GM23338 (cell line): ENCODE measurements at regions not wholly inside any gene's neighbourhood (a gene's known extent, or its start where the extent isn't known, plus 50 kb on each side); places are given as distances from the start of the nearest gene placed in this dataset.

Experiments
- ATAC-seq: fragments of 200-7000 bp; cut with Tn5 transposase; 3 replicates; pipeline ENCODE4 v1.9.1; 2020
- DNase-seq: peaks from one replicate; pipeline ENCODE4 v3.0.0-alpha.2; 2015; ENCODE audit warnings: low spot score
- H2AFZ ChIP-seq: fragments of 200-600 bp; sonication (generic); 2 replicates; pipeline ENCODE4 v1.8.0; 2016; ENCODE audit warnings: antibody characterized with exemption, mild to moderate bottlenecking, moderate library complexity
- H3F3A ChIP-seq: fragments of 200-600 bp; sonication (generic); replicated peaks from 2 replicates; pipeline ENCODE4 v1.8.0; 2017; ENCODE audit warnings: antibody characterized with exemption, mixed run types, low read depth
- H3K27ac ChIP-seq: fragments of 200-600 bp; sonication (generic); 2 replicates; pipeline ENCODE4 v1.6.1; 2016; ENCODE audit warnings: low read depth
- H3K27me3 ChIP-seq: fragments of 200-600 bp; sonication (generic); 2 replicates; pipeline ENCODE4 v1.8.0; 2016; ENCODE audit warnings: mild to moderate bottlenecking, mixed run types, moderate library complexity; ENCODE audit not compliant: insufficient read depth
- H3K36me3 ChIP-seq: fragments of 200-600 bp; sonication (generic); 2 replicates; pipeline ENCODE4 v1.8.0; 2016; ENCODE audit warnings: mild to moderate bottlenecking; ENCODE audit not compliant: insufficient read depth
- H3K4me1 ChIP-seq: fragments of 200-600 bp; sonication (generic); 2 replicates; pipeline ENCODE4 v1.8.0; 2016; ENCODE audit warnings: mild to moderate bottlenecking, moderate library complexity; ENCODE audit not compliant: insufficient read depth
- H3K4me2 ChIP-seq: fragments of 200-600 bp; sonication (generic); 2 replicates; pipeline ENCODE4 v1.7.1; 2017; ENCODE audit warnings: mixed run types
- H3K4me3 ChIP-seq: fragments of 200-600 bp; sonication (generic); 2 replicates; pipeline ENCODE4 v1.6.1; 2016; ENCODE audit warnings: mixed run types
- H3K79me2 ChIP-seq: fragments of 200-600 bp; sonication (generic); replicated peaks from 2 replicates; pipeline ENCODE4 v1.8.0; 2017; ENCODE audit warnings: mild to moderate bottlenecking; ENCODE audit not compliant: insufficient read depth
- H3K9me2 ChIP-seq: fragments of 200-600 bp; sonication (generic); 2 replicates; pipeline ENCODE4 v1.8.0; 2017; ENCODE audit not compliant: insufficient read depth
- H4K20me1 ChIP-seq: fragments of 200-600 bp; sonication (generic); replicated peaks from 2 replicates; pipeline ENCODE4 v1.8.0; 2017; ENCODE audit warnings: mild to moderate bottlenecking; ENCODE audit not compliant: insufficient read depth
- H3K27ac Mint-ChIP-seq: 2 replicates; pipeline ENCODE4 v1.8.0; 2020; ENCODE audit warnings: inconsistent platforms, mild to moderate bottlenecking, moderate library complexity, mixed read lengths
- H3K27me3 Mint-ChIP-seq: 3 replicates; pipeline ENCODE4 v1.8.0; 2022; ENCODE audit warnings: low read depth, mild to moderate bottlenecking, moderate library complexity, mixed read lengths, inconsistent platforms; ENCODE audit not compliant: insufficient read depth, poor library complexity
- H3K36me3 Mint-ChIP-seq: 3 replicates; pipeline ENCODE4 v1.8.0; 2021; ENCODE audit warnings: low read depth, mild to moderate bottlenecking, inconsistent platforms, moderate library complexity, mixed read lengths
- H3K4me1 Mint-ChIP-seq: 3 replicates; pipeline ENCODE4 v1.8.0; 2020; ENCODE audit warnings: mild to moderate bottlenecking, inconsistent platforms, mixed read lengths
- H3K4me3 Mint-ChIP-seq: 3 replicates; pipeline ENCODE4 v1.8.0; 2021; ENCODE audit warnings: moderate library complexity, mild to moderate bottlenecking, inconsistent platforms, mixed read lengths
- H3K9me3 Mint-ChIP-seq: 3 replicates; pipeline ENCODE4 v1.8.0; 2020; ENCODE audit warnings: moderate library complexity, mild to moderate bottlenecking, inconsistent platforms, mixed read lengths
- CREB1 ChIP-seq: fragments of 250-450 bp; sonication (Bioruptor Pico); IDR thresholded peaks from 2 replicates; pipeline ENCODE4 v1.5.0; 2020; ENCODE audit warnings: low read depth, mild to moderate bottlenecking, moderate library complexity
- EZH2 ChIP-seq: fragments of 200-600 bp; sonication (generic); IDR thresholded peaks from one replicate; pipeline ENCODE4 v1.8.0; 2017; ENCODE audit warnings: antibody characterized with exemption, mild to moderate bottlenecking, low read depth; ENCODE audit not compliant: unreplicated experiment
- EZH2phosphoT487 ChIP-seq: fragments of 200-600 bp; sonication (generic); IDR thresholded peaks from one replicate; pipeline ENCODE4 v1.8.1; 2018; ENCODE audit warnings: antibody characterized with exemption; ENCODE audit not compliant: unreplicated experiment
- JUNB ChIP-seq: IDR thresholded peaks from one replicate; pipeline ENCODE4 v1.6.1; 2016; ENCODE audit warnings: antibody characterized with exemption; ENCODE audit not compliant: unreplicated experiment
- NANOG ChIP-seq: IDR thresholded peaks from 2 replicates; pipeline ENCODE4 v1.6.1; 2016; ENCODE audit warnings: antibody characterized with exemption, borderline replicate concordance
- POLR2AphosphoS5 ChIP-seq: IDR thresholded peaks from 2 replicates; pipeline ENCODE4 v1.6.1; 2016; ENCODE audit warnings: antibody characterized with exemption, low read depth
- STAT1 ChIP-seq: IDR thresholded peaks from one replicate; pipeline ENCODE4 v1.6.1; 2016; ENCODE audit warnings: antibody characterized with exemption; ENCODE audit not compliant: unreplicated experiment
- ZNF114 ChIP-seq: fragments of 250-450 bp; sonication (Bioruptor Pico); IDR thresholded peaks from 2 replicates; pipeline ENCODE4 v1.5.0; 2020; ENCODE audit warnings: mild to moderate bottlenecking, moderate library complexity
- ZNF331 ChIP-seq: fragments of 250-450 bp; sonication (Bioruptor Pico); IDR thresholded peaks from 2 replicates; pipeline ENCODE4 v1.5.0; 2020; ENCODE audit warnings: low read depth, mild to moderate bottlenecking, moderate library complexity
- ZNF462 ChIP-seq: fragments of 250-450 bp; sonication (Bioruptor Pico); IDR thresholded peaks from 2 replicates; pipeline ENCODE4 v1.5.0; 2020; ENCODE audit warnings: mild to moderate bottlenecking, moderate library complexity
- TF ChIP-seq, protein P1 (sequence below), 2 experiments: fragments of 200-600 bp in 1 of 2; sonication (generic) in 1 of 2; conservative IDR thresholded peaks; 2 replicates each; pipeline versions ENCODE4 v1.5.1 to v1.6.1; 2016 to 2017; ENCODE audit warnings: antibody characterized with exemption in 2 of 2, low read depth in 2 of 2, mild to moderate bottlenecking in 2 of 2, moderate library complexity in 1 of 2
- TF ChIP-seq, protein P2 (sequence below): IDR thresholded peaks from 2 replicates; pipeline ENCODE4 v1.6.1; 2016; ENCODE audit warnings: antibody characterized with exemption
- TF ChIP-seq, protein P3 (sequence below): IDR thresholded peaks from one replicate; pipeline ENCODE4 v1.6.1; 2018; ENCODE audit warnings: antibody characterized with exemption; ENCODE audit not compliant: unreplicated experiment

DNA sequence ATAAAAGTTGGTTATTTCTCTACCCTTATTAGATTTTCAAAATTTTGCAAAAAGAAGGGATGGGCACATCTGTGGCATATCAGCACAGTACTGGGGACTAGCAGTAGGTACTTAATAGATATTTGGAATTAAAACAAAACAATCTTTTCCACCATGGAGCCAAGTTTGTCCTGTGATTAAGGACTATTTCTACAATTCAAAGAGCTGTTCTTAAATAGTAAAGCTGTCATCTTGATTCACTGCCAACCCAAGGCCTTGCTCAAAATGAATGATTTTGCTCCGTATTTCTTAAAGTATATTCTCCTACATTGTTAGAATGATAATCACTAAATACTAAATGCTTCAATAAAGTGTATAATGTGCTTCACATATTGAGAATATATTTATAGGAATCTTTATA is 169.9 kb downstream of the S1PR1 start:
- Histone ChIP-seq H2AFZ (no peak overlapping the region), H3F3A (no peaks in the 10 kb centered on the region), H3K4me2 (no peak overlapping the region), H3K4me3 (no peak overlapping the region), H3K27me3 (no peaks in the 10 kb centered on the region), H3K27ac (no peak overlapping the region), H3K79me2 (no peaks in the 10 kb centered on the region), H3K36me3 (no peaks in the 10 kb centered on the region), H4K20me1 (no peaks in the 10 kb centered on the region), H3K4me1 (no peaks in the 10 kb centered on the region), H3K9me2 (0 out of 2 replicates have a peak, but pooled peaks cover 5% of the 10 kb centered on the region)
- TF ChIP-seq ZNF331 (CRISPR knock-in tag) (no peak), CREB1 (no peak), ZNF462 (no peak), POLR2AphosphoS5 (no peak), ZNF114 (CRISPR knock-in tag) (no peak), NANOG (no peak), STAT1 (no peak), EZH2 (no peak), JUNB (no peak), EZH2phosphoT487 (no peak)
- TF ChIP-seq, protein P1, sequence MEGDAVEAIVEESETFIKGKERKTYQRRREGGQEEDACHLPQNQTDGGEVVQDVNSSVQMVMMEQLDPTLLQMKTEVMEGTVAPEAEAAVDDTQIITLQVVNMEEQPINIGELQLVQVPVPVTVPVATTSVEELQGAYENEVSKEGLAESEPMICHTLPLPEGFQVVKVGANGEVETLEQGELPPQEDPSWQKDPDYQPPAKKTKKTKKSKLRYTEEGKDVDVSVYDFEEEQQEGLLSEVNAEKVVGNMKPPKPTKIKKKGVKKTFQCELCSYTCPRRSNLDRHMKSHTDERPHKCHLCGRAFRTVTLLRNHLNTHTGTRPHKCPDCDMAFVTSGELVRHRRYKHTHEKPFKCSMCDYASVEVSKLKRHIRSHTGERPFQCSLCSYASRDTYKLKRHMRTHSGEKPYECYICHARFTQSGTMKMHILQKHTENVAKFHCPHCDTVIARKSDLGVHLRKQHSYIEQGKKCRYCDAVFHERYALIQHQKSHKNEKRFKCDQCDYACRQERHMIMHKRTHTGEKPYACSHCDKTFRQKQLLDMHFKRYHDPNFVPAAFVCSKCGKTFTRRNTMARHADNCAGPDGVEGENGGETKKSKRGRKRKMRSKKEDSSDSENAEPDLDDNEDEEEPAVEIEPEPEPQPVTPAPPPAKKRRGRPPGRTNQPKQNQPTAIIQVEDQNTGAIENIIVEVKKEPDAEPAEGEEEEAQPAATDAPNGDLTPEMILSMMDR (conservative IDR thresholded peaks at IDR 0.05; ENCODE audit: low read depth in 2 of 2): no peak
- TF ChIP-seq, protein P2, sequence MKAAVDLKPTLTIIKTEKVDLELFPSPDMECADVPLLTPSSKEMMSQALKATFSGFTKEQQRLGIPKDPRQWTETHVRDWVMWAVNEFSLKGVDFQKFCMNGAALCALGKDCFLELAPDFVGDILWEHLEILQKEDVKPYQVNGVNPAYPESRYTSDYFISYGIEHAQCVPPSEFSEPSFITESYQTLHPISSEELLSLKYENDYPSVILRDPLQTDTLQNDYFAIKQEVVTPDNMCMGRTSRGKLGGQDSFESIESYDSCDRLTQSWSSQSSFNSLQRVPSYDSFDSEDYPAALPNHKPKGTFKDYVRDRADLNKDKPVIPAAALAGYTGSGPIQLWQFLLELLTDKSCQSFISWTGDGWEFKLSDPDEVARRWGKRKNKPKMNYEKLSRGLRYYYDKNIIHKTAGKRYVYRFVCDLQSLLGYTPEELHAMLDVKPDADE: no peak
- TF ChIP-seq, protein P3, sequence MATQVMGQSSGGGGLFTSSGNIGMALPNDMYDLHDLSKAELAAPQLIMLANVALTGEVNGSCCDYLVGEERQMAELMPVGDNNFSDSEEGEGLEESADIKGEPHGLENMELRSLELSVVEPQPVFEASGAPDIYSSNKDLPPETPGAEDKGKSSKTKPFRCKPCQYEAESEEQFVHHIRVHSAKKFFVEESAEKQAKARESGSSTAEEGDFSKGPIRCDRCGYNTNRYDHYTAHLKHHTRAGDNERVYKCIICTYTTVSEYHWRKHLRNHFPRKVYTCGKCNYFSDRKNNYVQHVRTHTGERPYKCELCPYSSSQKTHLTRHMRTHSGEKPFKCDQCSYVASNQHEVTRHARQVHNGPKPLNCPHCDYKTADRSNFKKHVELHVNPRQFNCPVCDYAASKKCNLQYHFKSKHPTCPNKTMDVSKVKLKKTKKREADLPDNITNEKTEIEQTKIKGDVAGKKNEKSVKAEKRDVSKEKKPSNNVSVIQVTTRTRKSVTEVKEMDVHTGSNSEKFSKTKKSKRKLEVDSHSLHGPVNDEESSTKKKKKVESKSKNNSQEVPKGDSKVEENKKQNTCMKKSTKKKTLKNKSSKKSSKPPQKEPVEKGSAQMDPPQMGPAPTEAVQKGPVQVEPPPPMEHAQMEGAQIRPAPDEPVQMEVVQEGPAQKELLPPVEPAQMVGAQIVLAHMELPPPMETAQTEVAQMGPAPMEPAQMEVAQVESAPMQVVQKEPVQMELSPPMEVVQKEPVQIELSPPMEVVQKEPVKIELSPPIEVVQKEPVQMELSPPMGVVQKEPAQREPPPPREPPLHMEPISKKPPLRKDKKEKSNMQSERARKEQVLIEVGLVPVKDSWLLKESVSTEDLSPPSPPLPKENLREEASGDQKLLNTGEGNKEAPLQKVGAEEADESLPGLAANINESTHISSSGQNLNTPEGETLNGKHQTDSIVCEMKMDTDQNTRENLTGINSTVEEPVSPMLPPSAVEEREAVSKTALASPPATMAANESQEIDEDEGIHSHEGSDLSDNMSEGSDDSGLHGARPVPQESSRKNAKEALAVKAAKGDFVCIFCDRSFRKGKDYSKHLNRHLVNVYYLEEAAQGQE: no peak
- ATAC-seq: no peak
- no peak for DNase-seq
- Mint-ChIP-seq H3K4me1 (peaks cover 4% of the 10 kb centered on the region; the same call in 1 of the 3 replicates), H3K36me3 (no peaks in the 10 kb centered on the region), H3K9me3 (no peaks in the 10 kb centered on the region), H3K4me3 (no peak overlapping the region), H3K27me3 (no peaks in the 10 kb centered on the region), H3K27ac (no peak overlapping the region)
